MM.1S (cell line): ENCODE measurements at regions not wholly inside any gene's neighbourhood (a gene's known extent, or its start where the extent isn't known, plus 50 kb on each side); places are given as distances from the start of the nearest gene placed in this dataset.

Source experiments
- DNase-seq: peaks from one replicate; pipeline ENCODE4 v3.0.0-alpha.2; 2015
- H2AFZ ChIP-seq: fragments of 300-600 bp; sonication (generic); 2 replicates; pipeline ENCODE4 v1.6.0; 2016; ENCODE audit warnings: antibody characterized with exemption, low read length
- H3F3A ChIP-seq: fragments of 300-600 bp; sonication (generic); 2 replicates; pipeline ENCODE4 v1.6.1; 2016; ENCODE audit warnings: mild to moderate bottlenecking, antibody characterized with exemption, low read length, moderate library complexity, mixed read lengths; ENCODE audit not compliant: insufficient read depth
- H3K27ac ChIP-seq: fragments of 300-600 bp; sonication (generic); 2 replicates; pipeline ENCODE4 v1.5.1; 2016; ENCODE audit warnings: mild to moderate bottlenecking, low read length
- H3K27me3 ChIP-seq: fragments of 300-600 bp; sonication (generic); replicated peaks from 2 replicates; pipeline ENCODE4 v1.6.0; 2016; ENCODE audit warnings: low read length; ENCODE audit not compliant: insufficient read depth
- H3K36me3 ChIP-seq: fragments of 300-600 bp; sonication (generic); replicated peaks from 2 replicates; pipeline ENCODE4 v1.6.1; 2016; ENCODE audit warnings: mild to moderate bottlenecking, low read length, mixed read lengths; ENCODE audit not compliant: insufficient read depth
- H3K4me1 ChIP-seq: fragments of 300-600 bp; sonication (generic); 2 replicates; pipeline ENCODE4 v1.6.1; 2016; ENCODE audit warnings: low read length, mixed read lengths
- H3K4me2 ChIP-seq: fragments of 300-600 bp; sonication (generic); 2 replicates; pipeline ENCODE4 v1.6.0; 2016; ENCODE audit warnings: low read depth, low read length
- H3K4me3 ChIP-seq: fragments of 300-600 bp; sonication (generic); 2 replicates; pipeline ENCODE4 v1.5.1; 2016; ENCODE audit warnings: low read length, mixed read lengths
- H3K79me2 ChIP-seq: fragments of 300-600 bp; sonication (generic); 2 replicates; pipeline ENCODE4 v1.6.1; 2016; ENCODE audit warnings: mixed run types, low read length, mixed read lengths
- H3K9ac ChIP-seq: fragments of 300-600 bp; sonication (generic); 2 replicates; pipeline ENCODE4 v1.6.1; 2016; ENCODE audit warnings: low read length, mixed read lengths
- H3K9me2 ChIP-seq: fragments of 300-600 bp; sonication (generic); replicated peaks from 2 replicates; pipeline ENCODE4 v1.6.1; 2016; ENCODE audit warnings: mild to moderate bottlenecking, low read length, mixed read lengths; ENCODE audit not compliant: insufficient read depth
- H3K9me3 ChIP-seq: fragments of 300-600 bp; sonication (generic); replicated peaks from 2 replicates; pipeline ENCODE4 v1.6.1; 2016; ENCODE audit warnings: mild to moderate bottlenecking, low read length, mixed read lengths; ENCODE audit not compliant: insufficient read depth
- H4K20me1 ChIP-seq: fragments of 300-600 bp; sonication (generic); 2 replicates; pipeline ENCODE4 v1.6.1; 2016; ENCODE audit warnings: mild to moderate bottlenecking, low read length, moderate library complexity, mixed read lengths; ENCODE audit not compliant: insufficient read depth
- CTCF ChIP-seq: fragments of 300-600 bp; sonication (generic); IDR thresholded peaks from 2 replicates; pipeline ENCODE4 v1.5.1; 2016; ENCODE audit warnings: antibody characterized with exemption, low read length, mixed read lengths
- EZH2 ChIP-seq: fragments of 300-600 bp; sonication (generic); optimal IDR thresholded peaks from 2 replicates; pipeline ENCODE3; 2017; ENCODE audit warnings: low read depth, mild to moderate bottlenecking, antibody characterized with exemption, low read length, mixed read lengths
- EZH2phosphoT487 ChIP-seq: fragments of 300-600 bp; sonication (generic); IDR thresholded peaks from 2 replicates; pipeline ENCODE4 v1.6.1; 2018; ENCODE audit warnings: antibody characterized with exemption, low read length

GRCh38 chr18:43471873-43472272 lies 194.6 kb upstream of the SYT4 start:
- no peak for DNase-seq
- no peaks in the 10 kb centered on the region for H3K4me1 ChIP-seq
- TF ChIP-seq CTCF (no peak), EZH2 (no peak), EZH2phosphoT487 (no peak)

GRCh38 chr18:43481069-43481468 lies 203.8 kb upstream of the SYT4 start:
- Histone ChIP-seq H3K9me3 (no peaks in the 10 kb centered on the region), H3K4me1 (peaks cover 10% of the 10 kb centered on the region; the same call in 1 of the 2 replicates), H3K27me3 (no peaks in the 10 kb centered on the region), H3K36me3 (no peaks in the 10 kb centered on the region), H3F3A (peaks cover 10% of the 10 kb centered on the region; the same call in 1 of the 2 replicates), H3K79me2 (no peaks in the 10 kb centered on the region), H2AFZ (no peak overlapping the region), H3K9me2 (no peaks in the 10 kb centered on the region), H3K9ac (no peak overlapping the region), H3K4me2 (no peak overlapping the region), H3K27ac (no peak overlapping the region), H4K20me1 (no peaks in the 10 kb centered on the region), H3K4me3 (no peak overlapping the region)
- DNase-seq: no peak
- no peak for TF ChIP-seq EZH2phosphoT487
- no peak for TF ChIP-seq EZH2
- no peak for TF ChIP-seq CTCF

More at GRCh38 chr18:43471873-43472272, 194.6 kb upstream of the SYT4 start:
- no peaks in the 10 kb centered on the region for H3K9me3 ChIP-seq
- no peaks in the 10 kb centered on the region for H3K36me3 ChIP-seq
- no peak overlapping the region for H3K4me3 ChIP-seq
- H3K4me2 ChIP-seq: no peak overlapping the region
- H3K27ac ChIP-seq: no peak overlapping the region
- H4K20me1 ChIP-seq: no peaks in the 10 kb centered on the region
- no peak overlapping the region for H3K9ac ChIP-seq
- H3K9me2 ChIP-seq: no peaks in the 10 kb centered on the region
- no peak overlapping the region for H2AFZ ChIP-seq
- H3K27me3 ChIP-seq: no peaks in the 10 kb centered on the region
- H3F3A ChIP-seq: no peaks in the 10 kb centered on the region
- no peaks in the 10 kb centered on the region for H3K79me2 ChIP-seq

GRCh38 chr18:43482136-43482535 lies 204.8 kb upstream of the SYT4 start:
- no peak overlapping the region for H3K4me3 ChIP-seq
- no peak overlapping the region for H3K27ac ChIP-seq

More at GRCh38 chr18:43482136-43482535, 204.8 kb upstream of the SYT4 start:
- Histone ChIP-seq H4K20me1 (no peaks in the 10 kb centered on the region), H3K9me2 (no peaks in the 10 kb centered on the region), H3K4me2 (no peak overlapping the region), H3F3A (peaks cover 11% of the 10 kb centered on the region; the same call in 1 of the 2 replicates), H2AFZ (no peak overlapping the region), H3K27me3 (no peaks in the 10 kb centered on the region), H3K36me3 (no peaks in the 10 kb centered on the region), H3K79me2 (no peaks in the 10 kb centered on the region), H3K9me3 (no peaks in the 10 kb centered on the region), H3K4me1 (peaks cover 12% of the 10 kb centered on the region; the same call in 1 of the 2 replicates), H3K9ac (no peak overlapping the region)
- no peak for TF ChIP-seq EZH2
- TF ChIP-seq EZH2phosphoT487: no peak
- TF ChIP-seq CTCF: no peak
- DNase-seq: no peak
